Testis (tissue), 2 donors: ENCODE measurements at regions not wholly inside any gene's neighbourhood (a gene's known extent, or its start where the extent isn't known, plus 50 kb on each side); places are given as distances from the start of the nearest gene placed in this dataset.

Source experiments
- POLR2A ChIP-seq: fragments of 450-650 bp; IDR thresholded peaks from one replicate; pipeline ENCODE4 v1.6.1; 2017; ENCODE audit warnings: antibody characterized with exemption, mild to moderate bottlenecking, moderate library complexity
- TF ChIP-seq, protein P1 (sequence below), 3 experiments: fragments of 450-650 bp in 2 of 3; fragments of 200-600 bp in 1 of 3; sonication (generic) in 1 of 3; IDR thresholded peaks; one replicate each; pipeline ENCODE4 v1.5.1; 2016 to 2019; ENCODE audit warnings: antibody characterized with exemption in 3 of 3, mild to moderate bottlenecking in 2 of 3, moderate library complexity in 1 of 3

DNA sequence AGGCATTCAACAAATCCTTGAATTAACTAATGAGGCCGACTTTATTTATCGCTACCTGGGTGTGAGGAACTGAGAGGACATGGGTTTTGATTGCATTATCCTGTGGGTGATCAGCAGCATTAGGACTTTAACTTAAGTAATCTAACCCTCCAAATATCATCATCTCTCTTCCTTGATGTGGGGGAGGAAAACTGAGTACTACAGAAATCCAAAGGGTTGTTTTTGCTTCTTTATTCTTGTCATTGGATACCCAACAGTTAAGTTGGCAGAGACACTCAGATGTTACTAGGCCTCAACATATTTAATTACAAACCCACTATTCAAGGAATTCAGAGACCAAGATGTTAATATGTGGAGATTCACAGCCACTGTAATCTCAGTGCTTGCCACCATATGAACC is 97.4 kb upstream of the ST6GALNAC5 start:
- TF ChIP-seq, protein P1, sequence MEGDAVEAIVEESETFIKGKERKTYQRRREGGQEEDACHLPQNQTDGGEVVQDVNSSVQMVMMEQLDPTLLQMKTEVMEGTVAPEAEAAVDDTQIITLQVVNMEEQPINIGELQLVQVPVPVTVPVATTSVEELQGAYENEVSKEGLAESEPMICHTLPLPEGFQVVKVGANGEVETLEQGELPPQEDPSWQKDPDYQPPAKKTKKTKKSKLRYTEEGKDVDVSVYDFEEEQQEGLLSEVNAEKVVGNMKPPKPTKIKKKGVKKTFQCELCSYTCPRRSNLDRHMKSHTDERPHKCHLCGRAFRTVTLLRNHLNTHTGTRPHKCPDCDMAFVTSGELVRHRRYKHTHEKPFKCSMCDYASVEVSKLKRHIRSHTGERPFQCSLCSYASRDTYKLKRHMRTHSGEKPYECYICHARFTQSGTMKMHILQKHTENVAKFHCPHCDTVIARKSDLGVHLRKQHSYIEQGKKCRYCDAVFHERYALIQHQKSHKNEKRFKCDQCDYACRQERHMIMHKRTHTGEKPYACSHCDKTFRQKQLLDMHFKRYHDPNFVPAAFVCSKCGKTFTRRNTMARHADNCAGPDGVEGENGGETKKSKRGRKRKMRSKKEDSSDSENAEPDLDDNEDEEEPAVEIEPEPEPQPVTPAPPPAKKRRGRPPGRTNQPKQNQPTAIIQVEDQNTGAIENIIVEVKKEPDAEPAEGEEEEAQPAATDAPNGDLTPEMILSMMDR (IDR thresholded peaks at IDR 0.05) = no peak
- no peak for TF ChIP-seq POLR2A
